ENCODE measurements at regions not wholly inside any gene's neighbourhood (a gene's known extent, or its start where the extent isn't known, plus 50 kb on each side); places are given as distances from the start of the nearest gene placed in this dataset.
"Not testable (repeated sequence)": the region's sequence is repeated elsewhere in the genome, so short reads cannot be mapped to it uniquely, and the experiment has no call there.

- no peak for DNase-seq (ENCODE audit: low spot score)
These were observed 258.4 kb upstream of the CACNA2D1 start for GRCh38 chr7:82701949-82702348.

DNA sequence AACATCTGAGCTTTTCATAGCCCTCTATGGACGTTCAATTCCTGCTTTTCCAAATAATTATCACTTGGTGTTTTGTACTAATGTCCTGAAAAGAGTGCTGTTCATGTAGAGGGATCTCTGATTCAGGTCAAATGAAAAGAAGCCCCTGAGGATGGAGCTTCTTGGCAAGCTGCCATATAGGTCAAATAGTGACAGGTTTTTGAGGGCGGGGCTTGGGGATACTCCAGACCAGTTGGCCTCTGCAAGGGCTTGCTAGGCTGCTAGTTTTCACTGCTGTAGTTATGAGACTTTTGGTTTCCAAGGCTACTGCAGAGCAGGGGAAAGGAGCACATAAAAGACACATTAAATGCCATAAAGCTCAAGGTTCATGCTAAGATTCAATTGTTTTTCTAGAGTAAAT lies 257.2 kb upstream of the CACNA2D1 start:
- DNase-seq (ENCODE audit: low spot score), result peak; percentile 13

DNA sequence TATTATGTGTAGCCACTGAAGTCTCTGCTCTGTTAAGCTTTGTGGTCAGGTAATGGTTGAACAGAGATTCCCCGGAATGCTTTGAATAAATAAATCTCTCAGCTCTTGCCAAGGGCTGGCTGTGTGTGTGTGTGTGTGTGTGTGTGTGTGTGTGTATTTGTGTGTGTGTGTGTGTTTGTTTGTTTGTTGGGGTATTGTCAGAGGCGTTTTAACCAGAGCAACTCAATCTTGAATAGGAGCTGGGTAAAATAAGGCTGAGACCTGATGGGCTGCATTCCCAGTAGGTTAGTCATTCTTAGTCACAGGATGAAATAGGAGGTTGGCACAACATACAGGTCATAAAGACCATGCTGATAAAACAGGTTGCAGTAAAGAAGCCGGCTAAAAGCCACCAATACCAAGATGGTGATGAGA lies 256.2 kb upstream of the CACNA2D1 start:
- no peak for DNase-seq (ENCODE audit: low spot score)

DNA sequence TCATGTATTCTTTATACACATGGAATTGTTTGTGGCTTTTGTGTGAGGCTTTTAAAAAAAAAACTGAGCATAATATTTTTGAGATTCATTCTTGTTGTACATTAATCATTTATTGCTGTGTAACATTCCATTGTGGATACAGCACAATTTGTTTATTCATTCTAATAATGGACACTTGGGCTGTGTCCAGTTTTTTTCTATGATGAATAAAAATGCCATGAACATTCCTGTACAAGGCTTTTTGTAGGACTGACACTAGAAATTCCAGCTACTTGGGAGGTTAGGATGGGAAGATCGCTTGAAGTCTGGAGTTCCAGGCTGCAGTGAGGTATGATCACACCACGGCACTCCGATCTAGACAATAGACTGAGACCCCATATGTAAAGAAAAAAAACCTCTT lies 254.3 kb upstream of the CACNA2D1 start:
- no peak for DNase-seq (ENCODE audit: low spot score)

GRCh38 chr7:82696631-82697030 lies 253.1 kb upstream of the CACNA2D1 start:
- no peak for DNase-seq (ENCODE audit: low spot score)

- no peak for DNase-seq (ENCODE audit: low spot score)
These were observed 250.4 kb upstream of the CACNA2D1 start for GRCh38 chr7:82694022-82694421.

GRCh38 chr7:82690929-82691328 lies 247.4 kb upstream of the CACNA2D1 start:
- DNase-seq (ENCODE audit: low spot score), result no peak

DNA sequence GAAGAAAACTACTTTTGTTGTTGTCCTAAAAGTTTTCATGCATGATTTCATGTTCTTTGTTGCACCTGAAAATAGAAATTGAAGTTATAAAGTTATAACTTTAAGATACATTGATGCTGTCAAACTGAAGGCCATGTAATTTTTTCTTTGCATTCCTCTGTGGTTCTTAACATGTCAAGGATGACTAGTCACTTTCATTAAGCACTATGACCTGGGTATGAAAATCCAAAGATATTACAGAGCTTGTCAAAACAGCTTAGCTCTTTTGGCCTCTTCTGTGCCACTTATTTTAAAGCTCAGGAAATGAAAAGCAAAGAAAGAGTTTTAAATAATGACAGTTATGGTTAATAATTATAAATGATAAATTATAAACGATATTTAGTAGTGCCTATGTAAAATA lies 241.6 kb upstream of the CACNA2D1 start:
- no peak for DNase-seq (ENCODE audit: low spot score)

DNA sequence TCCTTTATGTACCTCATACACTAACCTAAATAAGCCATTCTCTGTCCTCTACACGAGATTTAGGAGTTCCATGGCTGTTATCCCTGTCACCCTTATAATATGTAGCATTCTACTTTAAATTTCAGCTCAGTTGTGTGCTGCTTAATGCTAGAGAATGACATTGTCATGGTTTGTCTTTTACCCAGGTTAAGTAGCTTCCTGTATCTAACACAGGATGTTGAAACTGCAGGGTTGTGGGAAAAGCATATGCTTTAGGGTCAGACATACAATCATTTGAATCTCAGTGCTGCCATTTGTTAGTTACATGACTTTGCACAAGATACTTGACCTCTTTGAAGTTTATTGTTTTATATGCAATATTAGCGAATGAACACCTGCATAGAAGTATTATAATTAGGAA lies 235.1 kb upstream of the CACNA2D1 start:
- DNase-seq (ENCODE audit: low spot score), result peak; percentile 3

DNA sequence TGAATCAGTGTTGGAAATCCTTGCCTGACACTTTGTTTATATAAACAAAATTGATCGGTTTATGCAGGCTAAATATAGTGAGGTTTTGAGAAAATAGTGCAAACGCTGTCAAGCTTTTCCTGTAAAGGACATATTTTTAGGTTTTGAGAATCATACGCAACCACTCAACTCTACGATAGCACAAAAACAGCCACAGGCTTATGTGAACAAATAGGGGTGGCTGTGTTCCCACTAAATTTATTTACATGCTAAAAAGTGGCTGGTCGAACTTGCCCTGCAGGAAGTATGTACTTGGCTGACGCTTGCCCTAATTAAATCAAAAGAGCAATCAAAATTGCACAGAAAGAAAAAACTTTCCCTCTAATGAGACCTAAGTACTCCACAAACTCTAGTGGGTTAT lies 234.7 kb upstream of the CACNA2D1 start:
- no peak for DNase-seq (ENCODE audit: low spot score)

DNA sequence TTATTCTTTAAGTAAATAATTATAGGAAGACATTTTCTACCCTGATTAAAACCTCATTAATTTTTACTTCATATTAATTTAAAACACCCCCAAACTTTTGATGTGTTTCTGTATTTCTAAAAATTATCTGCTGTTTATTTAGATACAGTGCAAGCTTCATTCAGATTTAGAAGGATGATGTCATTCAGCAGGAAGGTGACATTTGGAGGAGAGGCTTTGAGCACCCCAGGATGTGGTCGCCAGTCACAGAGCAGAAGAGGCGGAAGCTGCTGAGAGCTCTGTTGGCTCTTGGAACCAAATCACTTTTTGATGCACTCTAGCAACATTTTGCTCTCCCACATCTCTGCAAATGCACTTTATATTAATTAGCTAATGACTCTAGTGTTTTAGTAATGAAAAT lies 233.9 kb upstream of the CACNA2D1 start:
- peak; percentile 86 for DNase-seq (ENCODE audit: low spot score)

DNA sequence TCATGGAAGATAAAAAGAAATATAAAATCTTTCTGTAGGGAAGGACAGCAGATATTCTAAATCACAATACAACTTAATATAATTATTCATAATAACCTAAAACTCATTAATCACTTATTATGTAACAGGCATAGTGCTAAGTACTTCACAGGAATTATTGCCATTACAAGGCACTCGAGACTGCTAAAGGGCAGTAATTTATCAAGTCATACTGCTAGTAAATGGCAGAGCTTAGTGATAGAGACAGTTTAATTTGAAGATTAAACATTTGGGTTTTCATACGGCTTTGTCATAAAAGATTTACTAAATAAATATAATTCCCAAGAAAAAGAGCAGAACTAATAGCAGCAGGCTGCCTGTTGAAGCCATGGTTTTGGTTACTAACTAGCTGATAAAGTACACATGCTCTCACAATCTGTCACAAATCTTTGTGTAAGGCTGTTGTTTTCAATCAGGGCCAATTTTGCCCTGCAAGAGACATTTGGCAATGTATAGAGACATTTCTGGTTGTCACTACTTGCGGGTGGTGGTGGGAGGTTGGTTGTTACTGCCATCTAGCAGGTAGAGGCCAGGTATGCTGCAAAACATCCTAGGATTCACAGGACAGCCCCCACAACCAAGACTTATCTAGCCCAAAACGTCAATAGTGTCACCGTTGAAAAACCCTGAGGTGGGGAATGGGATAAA lies 233.3 kb upstream of the CACNA2D1 start:
- peak; percentile 70 for DNase-seq (ENCODE audit: low spot score)

- DNase-seq (ENCODE audit: low spot score), result no peak
These were observed 231.8 kb upstream of the CACNA2D1 start for GRCh38 chr7:82675396-82675795.

- DNase-seq (ENCODE audit: low spot score), result no peak
These were observed 230.7 kb upstream of the CACNA2D1 start for GRCh38 chr7:82674268-82674667.

DNA sequence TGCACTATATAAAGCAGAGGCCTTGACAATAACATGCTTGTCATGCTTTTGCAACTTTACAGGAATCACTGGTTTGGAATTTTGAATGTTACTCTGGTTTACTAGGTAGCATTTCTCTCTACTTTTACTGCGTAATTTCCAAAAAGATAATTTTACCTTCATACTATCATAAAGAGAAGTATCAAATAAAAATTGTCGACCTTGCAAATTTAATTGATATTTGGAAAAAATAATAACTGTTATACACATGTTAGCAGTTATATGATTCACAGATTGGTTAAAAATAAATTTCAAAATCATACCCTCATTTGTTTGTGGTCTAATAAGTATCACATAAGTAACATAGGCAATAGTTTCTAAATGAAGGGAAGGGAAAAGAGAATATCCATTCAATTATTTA lies 228.5 kb upstream of the CACNA2D1 start:
- DNase-seq (ENCODE audit: low spot score), result no peak

- DNase-seq (ENCODE audit: low spot score), result peak; percentile 10
These were observed 225.6 kb upstream of the CACNA2D1 start for GRCh38 chr7:82669141-82669540.

DNA sequence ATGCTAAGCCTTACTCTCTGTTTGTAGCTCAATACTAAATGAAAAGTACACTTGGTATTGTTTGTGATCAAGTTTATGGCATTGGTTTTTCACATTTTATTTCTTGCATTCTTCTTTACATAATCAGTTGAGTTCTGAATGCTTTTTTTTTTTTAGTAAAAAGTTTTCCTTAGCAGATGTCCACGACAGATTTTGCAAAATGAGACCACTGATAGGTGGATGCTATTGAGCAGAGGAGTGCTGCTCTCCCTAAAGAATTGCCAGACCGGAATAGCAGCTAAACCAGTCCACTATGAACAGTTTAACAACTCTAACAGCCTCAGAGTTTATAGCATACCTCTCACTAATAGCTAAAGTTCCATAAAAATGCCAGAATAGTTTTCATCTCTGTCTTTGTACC lies 225.1 kb upstream of the CACNA2D1 start:
- no peak for DNase-seq (ENCODE audit: low spot score)

DNA sequence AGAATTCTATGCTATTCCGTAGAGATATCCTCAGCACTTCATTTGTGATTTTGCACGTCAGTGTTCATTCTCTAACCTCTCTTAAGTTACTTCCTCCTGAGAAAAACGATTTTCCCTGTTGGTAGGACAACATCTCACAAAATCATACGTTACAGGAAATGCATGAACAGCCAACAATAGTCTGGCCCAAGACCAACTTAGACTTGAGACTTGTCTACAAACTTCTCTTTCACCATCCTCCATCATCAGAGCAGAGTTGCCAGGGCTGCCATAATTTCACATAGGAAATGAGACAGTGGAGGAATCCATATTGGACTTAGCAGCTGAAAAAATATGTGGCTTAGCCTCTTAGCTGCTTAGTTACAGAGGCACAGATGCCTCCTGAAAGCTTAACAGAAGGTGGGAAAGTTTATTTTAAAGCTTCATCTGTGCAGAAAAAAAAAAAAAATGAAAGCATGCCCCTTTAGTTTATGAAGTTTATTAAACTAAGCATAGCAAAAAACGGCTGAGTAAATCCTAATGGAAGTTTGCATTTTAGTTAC lies 222.5 kb upstream of the CACNA2D1 start:
- DNase-seq (ENCODE audit: low spot score), result no peak

DNA sequence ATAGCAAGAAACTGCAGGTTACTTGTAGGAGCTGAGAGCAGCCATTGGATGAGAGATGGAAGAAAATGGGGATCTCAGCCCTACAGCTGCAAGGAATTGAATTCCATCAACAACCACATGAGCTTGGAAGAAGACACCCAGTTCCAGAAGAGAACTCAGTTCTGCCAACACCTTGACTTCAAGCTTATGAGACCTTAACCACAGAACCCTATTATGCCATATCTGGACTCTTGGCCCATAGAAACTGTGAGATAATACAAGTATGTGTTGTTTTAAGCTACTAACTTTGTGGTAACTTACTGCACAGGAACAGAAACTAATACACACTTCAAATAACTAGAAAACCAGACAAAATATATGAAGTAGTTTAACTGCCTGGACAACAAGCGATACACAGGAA lies 212.4 kb upstream of the CACNA2D1 start:
- DNase-seq (ENCODE audit: low spot score), result no peak

GRCh38 chr7:82650095-82650494 lies 206.5 kb upstream of the CACNA2D1 start:
- DNase-seq (ENCODE audit: low spot score), result not testable (repeated sequence)

GRCh38 chr7:82633592-82633991 lies 190.0 kb upstream of the CACNA2D1 start:
- DNase-seq (ENCODE audit: low spot score), result no peak

- DNase-seq (ENCODE audit: low spot score), result no peak
These were observed 188.4 kb upstream of the CACNA2D1 start for GRCh38 chr7:82631998-82632397.

DNA sequence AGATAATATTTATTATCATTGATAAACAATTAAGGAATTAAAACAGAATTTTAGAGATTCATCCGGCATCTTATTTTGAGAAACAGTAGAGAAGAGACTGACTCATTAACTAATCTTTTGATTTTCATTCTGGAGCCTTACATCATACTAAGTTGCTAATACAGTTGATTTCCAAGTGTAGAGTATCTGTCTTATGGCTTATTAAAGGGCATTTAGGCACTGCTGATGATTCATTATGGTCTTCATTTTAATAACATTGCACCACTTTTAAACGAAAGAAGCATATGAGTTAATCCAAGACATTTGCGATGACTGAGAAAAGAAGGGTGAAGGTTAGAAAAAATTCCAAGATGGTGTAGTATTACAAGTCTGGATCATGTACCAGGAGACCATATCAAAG lies 186.0 kb upstream of the CACNA2D1 start:
- no peak for DNase-seq (ENCODE audit: low spot score)

DNA sequence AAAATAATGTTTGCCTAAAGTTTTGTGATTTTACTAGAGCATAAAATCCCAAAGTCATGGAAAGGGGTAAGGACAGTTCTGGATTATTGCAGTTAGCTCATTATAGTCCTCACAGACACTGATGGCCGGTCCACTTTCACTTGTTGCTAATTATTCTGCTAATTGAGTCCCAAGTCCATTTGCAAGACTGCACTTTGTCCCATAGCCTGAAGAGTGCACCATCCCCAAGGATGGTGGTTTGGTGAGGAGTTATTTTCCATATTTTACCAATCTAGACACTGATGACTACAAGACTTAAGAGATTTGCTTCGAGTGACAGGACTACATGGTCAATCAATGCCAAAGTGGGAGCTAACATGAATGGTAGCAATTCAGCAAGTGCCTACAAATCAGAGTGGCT lies 181.8 kb upstream of the CACNA2D1 start:
- DNase-seq (ENCODE audit: low spot score), result no peak

Data from cerebellar cortex (tissue), 1 donor.